ENCODE measurements at regions not wholly inside any gene's neighbourhood (a gene's known extent, or its start where the extent isn't known, plus 50 kb on each side); places are given as distances from the start of the nearest gene placed in this dataset.
A peak's percentile ranks its signal among the peaks of the same experiment; 100 is the strongest.

- 59% methylated on average over 2 of the region's 2 CpGs for WGBS (ENCODE audit: insufficient coverage)
- Histone ChIP-seq H3K9me3 (ENCODE audit: control insufficient read depth, insufficient read depth, low read length) (no peaks in the 10 kb centered on the region), H3K4me1 (ENCODE audit: control insufficient read depth, insufficient read depth, low read length) (no peaks in the 10 kb centered on the region), H3K36me3 (ENCODE audit: control insufficient read depth, insufficient read depth, low read length) (no peaks in the 10 kb centered on the region), H3K4me3 (ENCODE audit: low read depth, low read length) (no peak overlapping the region), H3K27ac (ENCODE audit: low read depth, low read length) (no peak overlapping the region), H3K27me3 (ENCODE audit: control insufficient read depth, insufficient read depth, low read length) (no peaks in the 10 kb centered on the region)
- no peak for DNase-seq (ENCODE audit: low read depth in 4 of 6, low spot score in 6 of 6)
These were observed 131.5 kb downstream of the TRIM42 start for GRCh38 chr3:140809316-140809715.

- WGBS (ENCODE audit: insufficient coverage): 80% methylated on average over 1 of the region's 6 CpGs
- no peak overlapping the region for H3K4me3 ChIP-seq (ENCODE audit: low read depth, low read length)
- H3K27me3 ChIP-seq (ENCODE audit: control insufficient read depth, insufficient read depth, low read length): no peaks in the 10 kb centered on the region
- no peak for DNase-seq (ENCODE audit: low read depth in 4 of 6, low spot score in 6 of 6)
- H3K36me3 ChIP-seq (ENCODE audit: control insufficient read depth, insufficient read depth, low read length): no peaks in the 10 kb centered on the region
- H3K4me1 ChIP-seq (ENCODE audit: control insufficient read depth, insufficient read depth, low read length): no peaks in the 10 kb centered on the region
- H3K9me3 ChIP-seq (ENCODE audit: control insufficient read depth, insufficient read depth, low read length): no peaks in the 10 kb centered on the region
- H3K27ac ChIP-seq (ENCODE audit: low read depth, low read length): no peak overlapping the region
These were observed 125.1 kb upstream of the SLC25A36 start for GRCh38 chr3:140816372-140817195.

- no CpG with 5 or more reads among the region's 2 CpGs for WGBS (ENCODE audit: insufficient coverage)
- Histone ChIP-seq H3K4me1 (ENCODE audit: control insufficient read depth, insufficient read depth, low read length) (no peaks in the 10 kb centered on the region), H3K9me3 (ENCODE audit: control insufficient read depth, insufficient read depth, low read length) (no peaks in the 10 kb centered on the region), H3K4me3 (ENCODE audit: low read depth, low read length) (no peak overlapping the region), H3K36me3 (ENCODE audit: control insufficient read depth, insufficient read depth, low read length) (no peaks in the 10 kb centered on the region), H3K27me3 (ENCODE audit: control insufficient read depth, insufficient read depth, low read length) (no peaks in the 10 kb centered on the region), H3K27ac (ENCODE audit: low read depth, low read length) (no peak overlapping the region)
- no peak for DNase-seq (ENCODE audit: low read depth in 4 of 6, low spot score in 6 of 6)
These were observed 120.1 kb upstream of the SLC25A36 start for GRCh38 chr3:140821493-140821892.

- Histone ChIP-seq H3K4me3 (ENCODE audit: low read depth, low read length) (no peak overlapping the region), H3K36me3 (ENCODE audit: control insufficient read depth, insufficient read depth, low read length) (no peaks in the 10 kb centered on the region), H3K27me3 (ENCODE audit: control insufficient read depth, insufficient read depth, low read length) (no peaks in the 10 kb centered on the region), H3K9me3 (ENCODE audit: control insufficient read depth, insufficient read depth, low read length) (no peaks in the 10 kb centered on the region), H3K27ac (ENCODE audit: low read depth, low read length) (no peak overlapping the region), H3K4me1 (ENCODE audit: control insufficient read depth, insufficient read depth, low read length) (no peaks in the 10 kb centered on the region)
- 75% methylated on average over 1 of the region's 3 CpGs for WGBS (ENCODE audit: insufficient coverage)
- peak in 2 of 6 donors; percentile 8 to 42 for DNase-seq (ENCODE audit: low read depth in 4 of 6, low spot score in 6 of 6)
These were observed 119.1 kb upstream of the SLC25A36 start for GRCh38 chr3:140822401-140823047.

- no peaks in the 10 kb centered on the region for H3K36me3 ChIP-seq (ENCODE audit: control insufficient read depth, insufficient read depth, low read length)
- no peaks in the 10 kb centered on the region for H3K27me3 ChIP-seq (ENCODE audit: control insufficient read depth, insufficient read depth, low read length)
- no peak overlapping the region for H3K4me3 ChIP-seq (ENCODE audit: low read depth, low read length)
- no peak for DNase-seq (ENCODE audit: low read depth in 4 of 6, low spot score in 6 of 6)
- H3K9me3 ChIP-seq (ENCODE audit: control insufficient read depth, insufficient read depth, low read length): no peaks in the 10 kb centered on the region
- H3K4me1 ChIP-seq (ENCODE audit: control insufficient read depth, insufficient read depth, low read length): no peaks in the 10 kb centered on the region
- 91% methylated on average over 1 of the region's 1 CpG for WGBS (ENCODE audit: insufficient coverage)
- H3K27ac ChIP-seq (ENCODE audit: low read depth, low read length): no peak overlapping the region
These were observed 118.5 kb upstream of the SLC25A36 start for GRCh38 chr3:140823106-140823505.

- no peaks in the 10 kb centered on the region for H3K36me3 ChIP-seq (ENCODE audit: control insufficient read depth, insufficient read depth, low read length)
- H3K27me3 ChIP-seq (ENCODE audit: control insufficient read depth, insufficient read depth, low read length): no peaks in the 10 kb centered on the region
- H3K4me1 ChIP-seq (ENCODE audit: control insufficient read depth, insufficient read depth, low read length): no peaks in the 10 kb centered on the region
- DNase-seq (ENCODE audit: low read depth in 4 of 6, low spot score in 6 of 6): no peak
- 67% methylated on average over 1 of the region's 1 CpG for WGBS (ENCODE audit: insufficient coverage)
- no peak overlapping the region for H3K27ac ChIP-seq (ENCODE audit: low read depth, low read length)
- no peaks in the 10 kb centered on the region for H3K9me3 ChIP-seq (ENCODE audit: control insufficient read depth, insufficient read depth, low read length)
- no peak overlapping the region for H3K4me3 ChIP-seq (ENCODE audit: low read depth, low read length)
These were observed 113.7 kb upstream of the SLC25A36 start for GRCh38 chr3:140827894-140828293.

GRCh38 chr3:140828585-140828984 is 113.1 kb upstream of the SLC25A36 start:
- H3K27me3 ChIP-seq (ENCODE audit: control insufficient read depth, insufficient read depth, low read length): no peaks in the 10 kb centered on the region
- H3K27ac ChIP-seq (ENCODE audit: low read depth, low read length): no peak overlapping the region
- 88% methylated on average over 1 of the region's 1 CpG for WGBS (ENCODE audit: insufficient coverage)
- no peaks in the 10 kb centered on the region for H3K4me1 ChIP-seq (ENCODE audit: control insufficient read depth, insufficient read depth, low read length)
- H3K9me3 ChIP-seq (ENCODE audit: control insufficient read depth, insufficient read depth, low read length): no peaks in the 10 kb centered on the region
- H3K4me3 ChIP-seq (ENCODE audit: low read depth, low read length): no peak overlapping the region
- no peaks in the 10 kb centered on the region for H3K36me3 ChIP-seq (ENCODE audit: control insufficient read depth, insufficient read depth, low read length)
- DNase-seq (ENCODE audit: low read depth in 4 of 6, low spot score in 6 of 6): no peak

- Histone ChIP-seq H3K4me3 (ENCODE audit: low read depth, low read length) (no peak overlapping the region), H3K36me3 (ENCODE audit: control insufficient read depth, insufficient read depth, low read length) (no peaks in the 10 kb centered on the region), H3K4me1 (ENCODE audit: control insufficient read depth, insufficient read depth, low read length) (no peaks in the 10 kb centered on the region), H3K27me3 (ENCODE audit: control insufficient read depth, insufficient read depth, low read length) (no peaks in the 10 kb centered on the region), H3K27ac (ENCODE audit: low read depth, low read length) (no peak overlapping the region), H3K9me3 (ENCODE audit: control insufficient read depth, insufficient read depth, low read length) (no peaks in the 10 kb centered on the region)
- DNase-seq (ENCODE audit: low read depth in 4 of 6, low spot score in 6 of 6): no peak
- no CpG with 5 or more reads among the region's 1 CpG for WGBS (ENCODE audit: insufficient coverage)
These were observed 111.8 kb upstream of the SLC25A36 start for GRCh38 chr3:140829796-140830195.

GRCh38 chr3:140830391-140830790 is 111.2 kb upstream of the SLC25A36 start:
- H3K27ac ChIP-seq (ENCODE audit: low read depth, low read length): no peak overlapping the region
- H3K36me3 ChIP-seq (ENCODE audit: control insufficient read depth, insufficient read depth, low read length): no peaks in the 10 kb centered on the region
- DNase-seq (ENCODE audit: low read depth in 4 of 6, low spot score in 6 of 6): no peak
- no peaks in the 10 kb centered on the region for H3K9me3 ChIP-seq (ENCODE audit: control insufficient read depth, insufficient read depth, low read length)
- no CpG with 5 or more reads among the region's 1 CpG for WGBS (ENCODE audit: insufficient coverage)
- no peak overlapping the region for H3K4me3 ChIP-seq (ENCODE audit: low read depth, low read length)
- no peaks in the 10 kb centered on the region for H3K27me3 ChIP-seq (ENCODE audit: control insufficient read depth, insufficient read depth, low read length)
- H3K4me1 ChIP-seq (ENCODE audit: control insufficient read depth, insufficient read depth, low read length): no peaks in the 10 kb centered on the region

- DNase-seq (ENCODE audit: low read depth in 4 of 6, low spot score in 6 of 6): no peak
- no peak overlapping the region for H3K27ac ChIP-seq (ENCODE audit: low read depth, low read length)
- no peaks in the 10 kb centered on the region for H3K36me3 ChIP-seq (ENCODE audit: control insufficient read depth, insufficient read depth, low read length)
- H3K4me1 ChIP-seq (ENCODE audit: control insufficient read depth, insufficient read depth, low read length): no peaks in the 10 kb centered on the region
- 83% methylated on average over 1 of the region's 3 CpGs for WGBS (ENCODE audit: insufficient coverage)
- H3K9me3 ChIP-seq (ENCODE audit: control insufficient read depth, insufficient read depth, low read length): no peaks in the 10 kb centered on the region
- H3K4me3 ChIP-seq (ENCODE audit: low read depth, low read length): no peak overlapping the region
- H3K27me3 ChIP-seq (ENCODE audit: control insufficient read depth, insufficient read depth, low read length): no peaks in the 10 kb centered on the region
These were observed 108.8 kb upstream of the SLC25A36 start for GRCh38 chr3:140832883-140833282.

Measured in spinal cord (tissue), 9 donors.